ENCODE measurements at regions not wholly inside any gene's neighbourhood (a gene's known extent, or its start where the extent isn't known, plus 50 kb on each side); places are given as distances from the start of the nearest gene placed in this dataset.

- DNase-seq = no peak
Observed at GRCh38 chr6:108751851-108752732, 96.1 kb upstream of the ARMC2 start.

- DNase-seq = no peak
Observed at GRCh38 chr6:108752733-108753590, 95.3 kb upstream of the ARMC2 start.

- DNase-seq = no peak
Observed at GRCh38 chr6:108755257-108756240, 92.7 kb upstream of the ARMC2 start.

- DNase-seq = no peak
Observed at GRCh38 chr6:108757357-108757756, 90.9 kb upstream of the ARMC2 start.

GRCh38 chr6:108758884-108759283 is 89.3 kb upstream of the ARMC2 start:
- DNase-seq = no peak

- DNase-seq = peak; percentile 28
Observed at GRCh38 chr6:108760126-108761050, 87.8 kb upstream of the ARMC2 start.

GRCh38 chr6:108762394-108762793 is 85.8 kb upstream of the ARMC2 start:
- DNase-seq = no peak

- DNase-seq = no peak
Observed at GRCh38 chr6:108763931-108764579, 84.2 kb upstream of the ARMC2 start.

GRCh38 chr6:108764580-108764950 is 83.7 kb upstream of the ARMC2 start:
- DNase-seq = no peak

- DNase-seq = no peak
Observed at GRCh38 chr6:108765495-108765894, 82.7 kb upstream of the ARMC2 start.

GRCh38 chr6:108766419-108766818 is 81.8 kb upstream of the ARMC2 start:
- no peak for DNase-seq

GRCh38 chr6:108766886-108767285 is 81.3 kb upstream of the ARMC2 start:
- DNase-seq = no peak

- no peak for DNase-seq
Observed at GRCh38 chr6:108767418-108768165, 80.6 kb upstream of the ARMC2 start.

GRCh38 chr6:108768166-108768555 is 80.1 kb upstream of the ARMC2 start:
- DNase-seq = no peak

GRCh38 chr6:108768792-108769524 is 79.3 kb upstream of the ARMC2 start:
- DNase-seq = no peak

GRCh38 chr6:108771421-108771820 is 76.8 kb upstream of the ARMC2 start:
- DNase-seq = no peak

- no peak for DNase-seq
Observed at GRCh38 chr6:108774555-108774954, 73.7 kb upstream of the ARMC2 start.

- no peak for DNase-seq
Observed at GRCh38 chr6:108777536-108777935, 70.7 kb upstream of the ARMC2 start.

- no peak for DNase-seq
Observed at GRCh38 chr6:108778421-108779186, 69.6 kb upstream of the ARMC2 start.
